H9 (cell line): ENCODE measurements at regions not wholly inside any gene's neighbourhood (a gene's known extent, or its start where the extent isn't known, plus 50 kb on each side); places are given as distances from the start of the nearest gene placed in this dataset.

ENCODE experiments used
- DNase-seq: peaks from one replicate; pipeline ENCODE4 v3.0.0-alpha.2; 2017
- H2AFZ ChIP-seq: one replicate; pipeline ENCODE4 v1.6.1; 2013; ENCODE audit warnings: mild to moderate bottlenecking, low read length, control low read depth, moderate library complexity
- H2AK5ac ChIP-seq: 2 replicates; pipeline ENCODE4 v1.6.1; 2013; ENCODE audit warnings: low read length, control low read depth, mixed read lengths; ENCODE audit not compliant: insufficient read length
- H2BK120ac ChIP-seq: one replicate; pipeline ENCODE4 v1.6.1; 2013; ENCODE audit warnings: low read depth, mild to moderate bottlenecking, low read length, control low read depth, inconsistent platforms; ENCODE audit not compliant: poor library complexity, severe bottlenecking
- H2BK12ac ChIP-seq: 2 replicates; pipeline ENCODE4 v1.6.1; 2013; ENCODE audit warnings: low read length, control low read depth, mixed read lengths, low read depth; ENCODE audit not compliant: insufficient read length
- H2BK15ac ChIP-seq: 2 replicates; pipeline ENCODE4 v1.6.1; 2013; ENCODE audit warnings: low read depth, low read length, control low read depth
- H2BK20ac ChIP-seq: one replicate; pipeline ENCODE4 v1.6.1; 2013; ENCODE audit warnings: low read depth, mild to moderate bottlenecking, low read length, control low read depth, inconsistent platforms; ENCODE audit not compliant: poor library complexity, severe bottlenecking
- H2BK5ac ChIP-seq: 2 replicates; pipeline ENCODE4 v1.6.1; 2013; ENCODE audit warnings: low read length, control low read depth, mixed read lengths; ENCODE audit not compliant: insufficient read length
- H3K14ac ChIP-seq: 2 replicates; pipeline ENCODE4 v1.6.1; 2013; ENCODE audit warnings: low read length, control low read depth; ENCODE audit not compliant: insufficient read depth
- H3K18ac ChIP-seq: 2 replicates; pipeline ENCODE4 v1.6.1; 2013; ENCODE audit warnings: low read depth, mild to moderate bottlenecking, mixed read lengths, low read length, control low read depth; ENCODE audit not compliant: insufficient read length
- H3K23ac ChIP-seq: 2 replicates; pipeline ENCODE4 v1.6.1; 2013; ENCODE audit warnings: low read length, control low read depth, mixed read lengths, low read depth; ENCODE audit not compliant: insufficient read length
- H3K23me2 ChIP-seq: 2 replicates; pipeline ENCODE4 v1.6.1; 2013; ENCODE audit warnings: low read depth, mild to moderate bottlenecking, mixed read lengths, low read length, control low read depth; ENCODE audit not compliant: insufficient read length, poor library complexity, severe bottlenecking
- H3K27ac ChIP-seq: 2 replicates; pipeline ENCODE4 v1.5.1; 2013; ENCODE audit warnings: low read length, control low read depth, mixed read lengths, low read depth; ENCODE audit not compliant: insufficient read length
- H3K27me3 ChIP-seq: 2 replicates; pipeline ENCODE4 v1.6.1; 2013; ENCODE audit warnings: low read length, control low read depth, inconsistent platforms; ENCODE audit not compliant: insufficient read depth
- H3K4ac ChIP-seq: 2 replicates; pipeline ENCODE4 v1.6.1; 2013; ENCODE audit warnings: low read depth, mild to moderate bottlenecking, control low read depth, inconsistent platforms, low read length, moderate library complexity
- H3K4me1 ChIP-seq: 2 replicates; pipeline ENCODE4 v1.6.1; 2013; ENCODE audit warnings: low read length, control low read depth, inconsistent platforms; ENCODE audit not compliant: insufficient read depth
- H3K4me2 ChIP-seq: 2 replicates; pipeline ENCODE4 v1.6.1; 2013; ENCODE audit warnings: low read length, control low read depth, mixed read lengths; ENCODE audit not compliant: insufficient read length, insufficient read depth
- H3K56ac ChIP-seq: 2 replicates; pipeline ENCODE4 v1.6.1; 2013; ENCODE audit warnings: low read depth, mild to moderate bottlenecking, mixed read lengths, low read length, control low read depth; ENCODE audit not compliant: insufficient read length
- H3K79me1 ChIP-seq: 2 replicates; pipeline ENCODE4 v1.6.1; 2013; ENCODE audit warnings: low read depth, mild to moderate bottlenecking, moderate library complexity, low read length, control low read depth, inconsistent platforms; ENCODE audit not compliant: insufficient read depth, poor library complexity, severe bottlenecking
- H3K79me2 ChIP-seq: 2 replicates; pipeline ENCODE4 v1.6.1; 2013; ENCODE audit warnings: low read length, control low read depth, inconsistent platforms; ENCODE audit not compliant: insufficient read depth
- H3K9ac ChIP-seq: 2 replicates; pipeline ENCODE4 v1.6.1; 2013; ENCODE audit warnings: low read length, control low read depth, mixed read lengths; ENCODE audit not compliant: insufficient read length; ENCODE audit errors: extremely low read depth
- H3K9me3 ChIP-seq: one replicate; pipeline ENCODE4 v1.6.1; 2013; ENCODE audit warnings: low read depth, low read length, inconsistent platforms; ENCODE audit not compliant: control insufficient read depth
- H3T11ph ChIP-seq: one replicate; pipeline ENCODE4 v1.6.1; 2013; ENCODE audit warnings: mild to moderate bottlenecking, low read length, control low read depth, inconsistent platforms
- H4K20me1 ChIP-seq: one replicate; pipeline ENCODE4 v1.6.1; 2013; ENCODE audit not compliant: control insufficient read depth, insufficient read length, insufficient read depth
- H4K5ac ChIP-seq: 2 replicates; pipeline ENCODE4 v1.6.1; 2013; ENCODE audit warnings: low read depth, mild to moderate bottlenecking, mixed read lengths, low read length, control low read depth; ENCODE audit not compliant: insufficient read length
- H4K8ac ChIP-seq: replicated peaks from 2 replicates; pipeline ENCODE4 v1.6.1; 2013; ENCODE audit warnings: low read length, control low read depth, mixed read lengths, low read depth; ENCODE audit not compliant: insufficient read length
- H4K91ac ChIP-seq: 2 replicates; pipeline ENCODE4 v1.6.1; 2013; ENCODE audit warnings: low read depth, mild to moderate bottlenecking, moderate library complexity, mixed read lengths, low read length, control low read depth; ENCODE audit not compliant: insufficient read length
- H3K27ac Mint-ChIP-seq, 3 experiments: 2 replicates in 2 of 3; 3 replicates in 1 of 3; pipeline ENCODE4 v1.8.0; 2020 to 2021; ENCODE audit warnings: mixed read lengths in 3 of 3, mild to moderate bottlenecking in 1 of 3, moderate library complexity in 1 of 3
- H3K27me3 Mint-ChIP-seq: 2 replicates; pipeline ENCODE4 v1.8.0; 2021; ENCODE audit warnings: low read depth, mild to moderate bottlenecking, moderate library complexity, mixed read lengths
- H3K36me3 Mint-ChIP-seq, 3 experiments: 2 replicates in 2 of 3; 3 replicates in 1 of 3; pipeline ENCODE4 v1.8.0; 2020 to 2021; ENCODE audit warnings: low read depth in 3 of 3, mixed read lengths in 3 of 3; ENCODE audit not compliant: insufficient read depth in 1 of 3
- H3K4me1 Mint-ChIP-seq, 2 experiments: 2 replicates each; pipeline ENCODE4 v1.8.0; 2020; ENCODE audit warnings: mixed read lengths in 2 of 2
- H3K4me3 Mint-ChIP-seq, 2 experiments: 2 replicates in 1 of 2; 3 replicates in 1 of 2; pipeline ENCODE4 v1.8.0; 2020 to 2021; ENCODE audit warnings: mild to moderate bottlenecking in 2 of 2, mixed read lengths in 2 of 2, moderate library complexity in 1 of 2
- H3K9me3 Mint-ChIP-seq, 2 experiments: 2 replicates in 1 of 2; 3 replicates in 1 of 2; pipeline ENCODE4 v1.8.0; 2020; ENCODE audit warnings: mild to moderate bottlenecking in 2 of 2, mixed read lengths in 2 of 2, moderate library complexity in 1 of 2
- WGBS: extraction: QIAGEN DNeasy Blood & Tissue Kit; methylation state at CpG from one replicate; pipeline ENCODE4 v1.1.7; 2013; ENCODE audit warnings: missing lambda C conversion rate, low lambda C conversion rate, mixed read lengths; ENCODE audit not compliant: insufficient read length; ENCODE audit errors: extremely low coverage; 5-methylcytosine and 5-hydroxymethylcytosine counted together
- TF ChIP-seq, protein P1 (sequence below): fragments of 200-600 bp; sonication (generic); conservative IDR thresholded peaks from 3 replicates; pipeline ENCODE4 v1.8.0; 2021; ENCODE audit warnings: antibody characterized with exemption, mild to moderate bottlenecking

DNA sequence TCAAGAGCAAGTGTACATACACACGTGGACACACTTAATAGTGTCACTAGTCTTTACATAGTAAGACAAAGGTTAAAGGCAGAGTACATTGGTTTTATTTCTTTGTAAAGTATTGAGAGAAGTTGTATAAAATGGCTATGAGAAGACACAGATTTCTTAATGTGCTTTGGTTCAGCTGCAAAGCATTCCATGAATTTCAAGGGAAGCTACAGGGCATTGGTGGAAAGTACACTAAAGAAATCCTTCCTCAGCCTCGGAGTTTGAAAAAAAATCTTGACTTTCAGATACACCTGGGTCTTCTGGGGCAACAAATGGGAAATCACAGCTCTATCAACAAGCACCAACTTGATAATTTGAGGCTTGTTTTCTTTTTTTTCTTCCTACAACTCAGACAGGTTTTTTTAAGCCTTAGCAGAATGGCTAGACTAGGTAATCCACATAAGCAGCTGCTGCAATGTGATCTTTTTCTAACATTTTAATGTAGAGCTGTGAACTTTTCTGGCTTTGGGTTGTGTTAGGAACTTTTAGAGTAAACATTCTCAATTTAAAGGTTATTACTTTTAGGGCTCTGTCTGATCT, 140.4 kb upstream of the FST start:
- no peaks in the 10 kb centered on the region for H3K23me2 ChIP-seq
- no peak overlapping the region for H2BK20ac ChIP-seq
- no peak overlapping the region for H2BK120ac ChIP-seq
- no peak overlapping the region for H3K14ac ChIP-seq
- H2AK5ac ChIP-seq = no peak overlapping the region
- no peak overlapping the region for H2BK15ac ChIP-seq
- no peaks in the 10 kb centered on the region for H3K79me1 ChIP-seq
- H3K4me3 Mint-ChIP-seq = no peak overlapping the region
- no peak overlapping the region for H2BK5ac ChIP-seq
- no CpG with 5 or more reads among the region's 2 CpGs for WGBS
- H3K9ac ChIP-seq = no peak overlapping the region
- H4K91ac ChIP-seq = no peak overlapping the region
- no peaks in the 10 kb centered on the region for H3K79me2 ChIP-seq
- H3T11ph ChIP-seq = no peak overlapping the region
- no peak overlapping the region for H3K18ac ChIP-seq
- H3K36me3 Mint-ChIP-seq = 0 out of 7 replicates have a peak, but pooled peaks cover 0 to 4% (median 0%) of the 10 kb centered on the region in 3 experiments
- H4K5ac ChIP-seq = no peak overlapping the region
- no peak overlapping the region for H3K27ac Mint-ChIP-seq
- H3K23ac ChIP-seq = no peak overlapping the region
- H3K9me3 Mint-ChIP-seq = peaks cover 5 to 6% of the 10 kb centered on the region in 2 experiments; a peak in 4 of 5 replicates
- no peak overlapping the region for H2BK12ac ChIP-seq
- H4K20me1 ChIP-seq = no peaks in the 10 kb centered on the region
- H3K4me1 ChIP-seq = no peaks in the 10 kb centered on the region
- no peak overlapping the region for H3K56ac ChIP-seq
- no peak overlapping the region for H3K27ac ChIP-seq
- H4K8ac ChIP-seq = no peak overlapping the region
- H3K4me1 Mint-ChIP-seq = no peaks in the 10 kb centered on the region
- no peaks in the 10 kb centered on the region for H3K27me3 ChIP-seq
- no peak overlapping the region for H3K4me2 ChIP-seq
- no peaks in the 10 kb centered on the region for H3K27me3 Mint-ChIP-seq
- no peak overlapping the region for H3K4ac ChIP-seq
- DNase-seq = no peak
- H2AFZ ChIP-seq = no peak overlapping the region
- H3K9me3 ChIP-seq = no peaks in the 10 kb centered on the region
- TF ChIP-seq, protein P1, sequence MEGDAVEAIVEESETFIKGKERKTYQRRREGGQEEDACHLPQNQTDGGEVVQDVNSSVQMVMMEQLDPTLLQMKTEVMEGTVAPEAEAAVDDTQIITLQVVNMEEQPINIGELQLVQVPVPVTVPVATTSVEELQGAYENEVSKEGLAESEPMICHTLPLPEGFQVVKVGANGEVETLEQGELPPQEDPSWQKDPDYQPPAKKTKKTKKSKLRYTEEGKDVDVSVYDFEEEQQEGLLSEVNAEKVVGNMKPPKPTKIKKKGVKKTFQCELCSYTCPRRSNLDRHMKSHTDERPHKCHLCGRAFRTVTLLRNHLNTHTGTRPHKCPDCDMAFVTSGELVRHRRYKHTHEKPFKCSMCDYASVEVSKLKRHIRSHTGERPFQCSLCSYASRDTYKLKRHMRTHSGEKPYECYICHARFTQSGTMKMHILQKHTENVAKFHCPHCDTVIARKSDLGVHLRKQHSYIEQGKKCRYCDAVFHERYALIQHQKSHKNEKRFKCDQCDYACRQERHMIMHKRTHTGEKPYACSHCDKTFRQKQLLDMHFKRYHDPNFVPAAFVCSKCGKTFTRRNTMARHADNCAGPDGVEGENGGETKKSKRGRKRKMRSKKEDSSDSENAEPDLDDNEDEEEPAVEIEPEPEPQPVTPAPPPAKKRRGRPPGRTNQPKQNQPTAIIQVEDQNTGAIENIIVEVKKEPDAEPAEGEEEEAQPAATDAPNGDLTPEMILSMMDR = no peak
